H1 (cell line): ENCODE measurements at regions not wholly inside any gene's neighbourhood (a gene's known extent, or its start where the extent isn't known, plus 50 kb on each side); places are given as distances from the start of the nearest gene placed in this dataset.

Experiments
- CTCF ChIA-PET: fragments of 300-600 bp; sonication (Branson Sonifier 250); formaldehyde crosslinking; loops from one replicate; lab custom pipeline; 2021; ENCODE audit not compliant: partially characterized antibody; lab: Charles Lee
- POLR2A ChIA-PET: fragments of 300-600 bp; sonication (Branson Sonifier 250); formaldehyde crosslinking; loops from one replicate; lab custom pipeline; 2021; ENCODE audit warnings: inconsistent platforms; ENCODE audit not compliant: partially characterized antibody; lab: Charles Lee
- DNase-seq, 2 experiments: peaks; one replicate each; pipeline versions ENCODE4 v3.0.0 to v3.0.0-alpha.2; 2010 to 2022; ENCODE audit warnings: low spot score in 2 of 2, low read depth in 1 of 2, mixed read lengths in 1 of 2
- FAIRE-seq: peaks from 2 replicates; lab custom pipeline; 2011; peaks lifted over from hg19 to GRCh38; lab: Jason Lieb, UNC
- H2AFZ ChIP-seq: 2 replicates; pipeline ENCODE4 v1.8.1; 2012; ENCODE audit warnings: low read length, inconsistent platforms
- H2AK5ac ChIP-seq: 2 replicates; pipeline ENCODE4 v1.6.1; 2013; ENCODE audit warnings: low read depth, low read length
- H2BK120ac ChIP-seq: replicated peaks from 2 replicates; pipeline ENCODE3; 2013; ENCODE audit warnings: low read depth, low read length, inconsistent platforms
- H2BK12ac ChIP-seq: 2 replicates; pipeline ENCODE4 v1.6.1; 2013; ENCODE audit warnings: low read depth, low read length
- H2BK15ac ChIP-seq: 2 replicates; pipeline ENCODE4 v1.6.1; 2013; ENCODE audit warnings: low read length
- H2BK20ac ChIP-seq: 2 replicates; pipeline ENCODE4 v1.6.1; 2013; ENCODE audit warnings: low read length
- H2BK5ac ChIP-seq: 2 replicates; pipeline ENCODE4 v1.6.1; 2013; ENCODE audit warnings: low read depth, low read length
- H3K14ac ChIP-seq: 2 replicates; pipeline ENCODE4 v1.6.1; 2013; ENCODE audit warnings: inconsistent platforms; ENCODE audit not compliant: insufficient read length
- H3K18ac ChIP-seq: 2 replicates; pipeline ENCODE4 v1.6.1; 2013; ENCODE audit warnings: low read length; ENCODE audit errors: extremely low read depth
- H3K23ac ChIP-seq: 2 replicates; pipeline ENCODE4 v1.6.1; 2013; ENCODE audit warnings: inconsistent platforms; ENCODE audit not compliant: insufficient read length
- H3K23me2 ChIP-seq: 2 replicates; pipeline ENCODE4 v1.6.1; 2013; ENCODE audit warnings: low read depth, low read length
- H3K27ac ChIP-seq: 2 replicates; pipeline ENCODE4 v1.6.1; 2011; ENCODE audit warnings: low read depth, low read length, inconsistent platforms
- H3K27me3 ChIP-seq, 4 experiments: replicated peaks in 1 of 4; 1 replicate in 1 of 4; 2 replicates in 3 of 4; pipeline versions ENCODE4 v1.6.1 to v1.8.1; 2011 to 2013; ENCODE audit warnings: low read length in 3 of 4, mild to moderate bottlenecking in 3 of 4, inconsistent platforms in 2 of 4, mixed read lengths in 2 of 4, moderate library complexity in 1 of 4; ENCODE audit not compliant: control insufficient read depth in 3 of 4, insufficient read depth in 3 of 4; ENCODE audit errors: extremely low read depth in 1 of 4
- H3K36me3 ChIP-seq, 4 experiments: 2 replicates each; pipeline versions ENCODE4 v1.6.1 to v1.8.1; 2011 to 2013; ENCODE audit warnings: mild to moderate bottlenecking in 4 of 4, low read length in 3 of 4, moderate library complexity in 2 of 4, control low read depth in 1 of 4, inconsistent platforms in 1 of 4; ENCODE audit not compliant: insufficient read depth in 4 of 4, control insufficient read depth in 2 of 4
- H3K4ac ChIP-seq: replicated peaks from 2 replicates; pipeline ENCODE3; 2013; ENCODE audit warnings: low read length, low read depth, mixed read lengths, inconsistent platforms; ENCODE audit not compliant: insufficient read length
- H3K4me1 ChIP-seq, 4 experiments: replicated peaks in 1 of 4; 1 replicate in 1 of 4; 2 replicates in 3 of 4; pipeline versions ENCODE4 v1.6.1 to v1.8.1; 2011 to 2013; ENCODE audit warnings: low read length in 3 of 4, inconsistent platforms in 2 of 4, mixed read lengths in 1 of 4; ENCODE audit not compliant: insufficient read depth in 4 of 4, control insufficient read depth in 3 of 4
- H3K4me2 ChIP-seq, 2 experiments: 2 replicates each; pipeline versions ENCODE4 v1.6.1 to v1.8.1; 2011 to 2013; ENCODE audit warnings: low read depth in 2 of 2, low read length in 2 of 2, control low read depth in 1 of 2, inconsistent platforms in 1 of 2, mild to moderate bottlenecking in 1 of 2; ENCODE audit not compliant: insufficient read depth in 1 of 2
- H3K4me3 ChIP-seq, 4 experiments: fragments of 200-600, 300-600 bp in 1 of 4; sonication (generic), shearing (Covaris generic), sonication (Bioruptor Twin) in 1 of 4; 2 replicates each; pipeline versions ENCODE4 v1.5.1 to v1.8.1; 2011 to 2016; ENCODE audit warnings: low read length in 4 of 4, low read depth in 3 of 4, control low read depth in 2 of 4, inconsistent platforms in 2 of 4, mild to moderate bottlenecking in 2 of 4, mixed read lengths in 1 of 4, moderate library complexity in 1 of 4; ENCODE audit not compliant: insufficient read depth in 2 of 4; ENCODE audit errors: extremely low read depth in 1 of 4
- H3K56ac ChIP-seq: replicated peaks from 2 replicates; pipeline ENCODE3; 2013; ENCODE audit warnings: low read depth, mild to moderate bottlenecking, mixed read lengths, low read length, inconsistent platforms; ENCODE audit not compliant: insufficient read length
- H3K79me1 ChIP-seq: 2 replicates; pipeline ENCODE4 v1.6.1; 2013; ENCODE audit warnings: low read depth, low read length, control low read depth
- H3K79me2 ChIP-seq, 2 experiments: 2 replicates each; pipeline versions ENCODE4 v1.6.1 to v1.8.1; 2012 to 2013; ENCODE audit warnings: low read length in 2 of 2, mild to moderate bottlenecking in 2 of 2, inconsistent platforms in 1 of 2; ENCODE audit not compliant: insufficient read depth in 2 of 2, control insufficient read depth in 1 of 2
- H3K9ac ChIP-seq, 4 experiments: replicated peaks in 1 of 4; 1 replicate in 1 of 4; 2 replicates in 3 of 4; pipeline versions ENCODE4 v1.6.1 to v1.8.1; 2011 to 2013; ENCODE audit warnings: low read depth in 3 of 4, low read length in 3 of 4, control low read depth in 2 of 4, mild to moderate bottlenecking in 2 of 4, moderate library complexity in 2 of 4, inconsistent platforms in 1 of 4; ENCODE audit errors: extremely low read depth in 1 of 4
- H3K9me3 ChIP-seq, 2 experiments: 2 replicates each; pipeline versions ENCODE4 v1.6.1 to v1.8.1; 2012 to 2013; ENCODE audit warnings: mild to moderate bottlenecking in 2 of 2, moderate library complexity in 2 of 2, control low read depth in 1 of 2, inconsistent platforms in 1 of 2, low read depth in 1 of 2, low read length in 1 of 2, mixed read lengths in 1 of 2; ENCODE audit not compliant: insufficient read depth in 2 of 2
- H4K20me1 ChIP-seq, 2 experiments: replicated peaks in 1 of 2; 2 replicates each; pipeline versions ENCODE3 to v1.8.1; 2011 to 2013; ENCODE audit warnings: inconsistent platforms in 2 of 2, low read length in 2 of 2, mild to moderate bottlenecking in 1 of 2; ENCODE audit not compliant: insufficient read depth in 2 of 2, control insufficient read depth in 1 of 2
- H4K5ac ChIP-seq: 2 replicates; pipeline ENCODE4 v1.6.1; 2013; ENCODE audit warnings: low read length, low read depth, mixed read lengths, inconsistent platforms; ENCODE audit not compliant: insufficient read length
- H4K8ac ChIP-seq: 2 replicates; pipeline ENCODE4 v1.8.0; 2013; ENCODE audit warnings: mild to moderate bottlenecking, moderate library complexity, low read length, inconsistent platforms; ENCODE audit not compliant: insufficient read depth; ENCODE audit errors: extremely low read depth
- H4K91ac ChIP-seq: replicated peaks from 2 replicates; pipeline ENCODE3; 2013; ENCODE audit warnings: low read length, mixed read lengths, inconsistent platforms; ENCODE audit not compliant: insufficient read length
- CEBPB ChIP-seq: IDR thresholded peaks from 2 replicates; pipeline ENCODE4 v1.6.1; 2012; ENCODE audit warnings: low read depth, low read length
- CHD1 ChIP-seq: IDR thresholded peaks from 2 replicates; pipeline ENCODE4 v1.6.1; 2012; ENCODE audit warnings: low read depth, low read length, improper control_type of control experiment
- CHD2 ChIP-seq: IDR thresholded peaks from 2 replicates; pipeline ENCODE4 v1.6.1; 2012; ENCODE audit warnings: low read length, improper control_type of control experiment
- JUND ChIP-seq: IDR thresholded peaks from 2 replicates; pipeline ENCODE4 v1.6.1; 2011; ENCODE audit warnings: mild to moderate bottlenecking, improper control_type of control experiment, low read length
- MAFK ChIP-seq: IDR thresholded peaks from 2 replicates; pipeline ENCODE4 v1.6.1; 2012; ENCODE audit warnings: low read depth, mild to moderate bottlenecking, improper control_type of control experiment, low read length
- RBBP5 ChIP-seq: IDR thresholded peaks from 2 replicates; pipeline ENCODE4 v1.7.1; 2012; ENCODE audit warnings: low read depth, mild to moderate bottlenecking, inconsistent platforms, low read length, moderate library complexity, borderline replicate concordance
- SAP30 ChIP-seq: fragments of 300-600 bp; sonication (generic); IDR thresholded peaks from 2 replicates; pipeline ENCODE4 v1.7.1; 2012; ENCODE audit warnings: low read length, moderate library complexity, mild to moderate bottlenecking, inconsistent platforms; ENCODE audit not compliant: insufficient read depth, insufficient replicate concordance
- SIX5 ChIP-seq: IDR thresholded peaks from 2 replicates; pipeline ENCODE4 v1.6.1; 2011; ENCODE audit warnings: mild to moderate bottlenecking, low read depth, low read length
- SUZ12 ChIP-seq: fragments of 200-600 bp; sonication (generic); IDR thresholded peaks from 2 replicates; pipeline ENCODE4 v1.6.1; 2012; ENCODE audit warnings: mild to moderate bottlenecking, inconsistent platforms, low read length, moderate library complexity, mixed read lengths
- TAF1 ChIP-seq: IDR thresholded peaks from 2 replicates; pipeline ENCODE4 v1.6.1; 2011; ENCODE audit warnings: mild to moderate bottlenecking, low read depth, low read length

DNA sequence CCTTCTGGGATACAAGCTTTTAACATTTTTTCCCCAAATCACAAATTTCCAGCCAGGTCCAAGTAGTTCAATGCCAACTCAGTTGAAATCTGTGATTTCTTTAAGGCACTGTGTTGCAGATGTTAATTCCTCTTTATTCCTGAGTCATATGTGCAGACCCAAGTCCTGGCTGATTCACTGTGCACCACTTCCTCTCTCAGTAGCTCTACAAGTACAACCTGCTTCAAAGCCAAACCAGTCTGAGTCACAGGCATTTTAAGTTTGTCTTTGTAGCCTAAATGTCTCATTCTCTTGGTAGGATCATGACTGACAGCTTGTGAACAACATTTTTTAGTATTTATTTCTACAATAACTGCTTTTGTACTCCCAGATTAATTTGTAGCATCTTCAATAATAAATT lies 165.6 kb upstream of the S100G start:
- no peak overlapping the region for H2AFZ ChIP-seq
- no peak overlapping the region; the same call in 1 of the 2 replicates for H2BK5ac ChIP-seq
- no peak overlapping the region for H3K18ac ChIP-seq
- DNase-seq: no peak
- no peaks in the 10 kb centered on the region for H3K79me2 ChIP-seq
- H3K27ac ChIP-seq: no peak overlapping the region
- H3K56ac ChIP-seq: no peak overlapping the region
- no peaks in the 10 kb centered on the region for H4K20me1 ChIP-seq
- no peak overlapping the region for H4K91ac ChIP-seq
- CTCF ChIA-PET: interaction anchor here (0.9 kb wide), 1 partner anchor 14 kb away, joined by 3 read pairs; no protein-coding TSS in a partner anchor
- no peak overlapping the region for H4K8ac ChIP-seq
- no peaks in the 10 kb centered on the region for H3K27me3 ChIP-seq
- no peak for TF ChIP-seq CHD2
- no peak for TF ChIP-seq CHD1
- TF ChIP-seq RBBP5: no peak
- TF ChIP-seq SUZ12: no peak
- TF ChIP-seq SIX5: no peak
- TF ChIP-seq JUND: no peak
- no peak for TF ChIP-seq TAF1
- no peak for TF ChIP-seq MAFK
- no peak for TF ChIP-seq CEBPB
- no peak for TF ChIP-seq SAP30
- TF ChIP-seq, all 59 proteins: peak for 0
- POLR2A ChIA-PET: no interaction called here
- no peak overlapping the region for H3K9ac ChIP-seq
- H2BK12ac ChIP-seq: no peak overlapping the region
- H2BK120ac ChIP-seq: no peak overlapping the region
- no peaks in the 10 kb centered on the region for H3K36me3 ChIP-seq
- no peak overlapping the region for H3K4me2 ChIP-seq
- FAIRE-seq: peak; percentile 48
- no peak overlapping the region for H2AK5ac ChIP-seq
- no peak overlapping the region for H3K4ac ChIP-seq
- no peak overlapping the region for H4K5ac ChIP-seq
- H3K4me1 ChIP-seq: no peaks in the 10 kb centered on the region; a peak in 1 of 7 replicates
- H3K23me2 ChIP-seq: no peaks in the 10 kb centered on the region
- H2BK20ac ChIP-seq: no peak overlapping the region
- no peak overlapping the region for H3K23ac ChIP-seq
- 0 out of 4 replicates have a peak, but pooled peaks cover 0 to 3% of the 10 kb centered on the region in 2 experiments for H3K9me3 ChIP-seq
- H3K79me1 ChIP-seq: no peaks in the 10 kb centered on the region
- H2BK15ac ChIP-seq: no peak overlapping the region
- no peak overlapping the region for H3K14ac ChIP-seq
- no peak overlapping the region for H3K4me3 ChIP-seq
